ENCODE measurements at regions not wholly inside any gene's neighbourhood (a gene's known extent, or its start where the extent isn't known, plus 50 kb on each side); places are given as distances from the start of the nearest gene placed in this dataset.

DNA sequence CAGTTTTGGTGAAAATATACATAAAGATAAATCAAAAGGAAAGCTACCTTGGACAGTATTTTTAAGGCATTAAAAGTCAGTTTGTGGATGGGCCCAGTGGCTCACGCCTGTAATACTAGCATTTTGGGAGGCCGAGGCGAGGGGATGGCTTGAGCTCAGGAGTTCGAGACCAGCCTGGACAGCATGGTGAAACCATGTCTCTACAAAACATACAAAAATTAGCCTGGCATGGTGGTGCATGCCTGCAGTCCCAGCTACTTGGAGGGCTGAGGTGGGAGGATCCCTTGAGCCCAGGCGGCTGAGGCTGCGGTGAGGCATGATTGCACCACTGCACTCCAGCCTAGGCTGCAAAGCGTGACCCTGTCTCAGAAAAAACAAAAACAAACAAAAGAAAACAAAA lies 1253.8 kb downstream of the MRPL39 start:
- DNase-seq (ENCODE audit: low read depth), result no peak

GRCh38 chr21:24339406-24339805 lies 1267.9 kb downstream of the MRPL39 start:
- DNase-seq (ENCODE audit: low read depth), result no peak

DNA sequence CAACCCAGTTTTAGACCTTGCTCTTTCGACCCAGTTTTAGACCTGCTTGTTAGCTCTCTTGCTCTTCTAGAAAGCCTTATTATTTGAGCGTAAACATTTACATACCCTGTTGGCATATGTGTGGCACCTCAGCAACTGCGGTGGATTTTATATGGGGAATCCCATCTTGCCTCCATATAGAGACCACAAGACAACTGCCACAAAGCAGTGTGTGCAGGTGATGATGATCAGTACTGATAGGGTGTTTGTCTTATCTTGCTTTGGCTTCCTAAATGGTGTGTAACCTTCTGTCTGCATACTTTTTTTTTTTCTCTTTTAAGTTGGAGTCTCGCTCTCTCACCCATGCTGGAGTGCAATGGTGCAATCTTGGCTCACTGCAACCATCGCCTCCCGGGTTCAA lies 1270.8 kb downstream of the MRPL39 start:
- DNase-seq (ENCODE audit: low read depth), result no peak

- DNase-seq (ENCODE audit: low read depth), result no peak
Observed at GRCh38 chr21:24323536-24323935, 1283.7 kb downstream of the MRPL39 start.

DNA sequence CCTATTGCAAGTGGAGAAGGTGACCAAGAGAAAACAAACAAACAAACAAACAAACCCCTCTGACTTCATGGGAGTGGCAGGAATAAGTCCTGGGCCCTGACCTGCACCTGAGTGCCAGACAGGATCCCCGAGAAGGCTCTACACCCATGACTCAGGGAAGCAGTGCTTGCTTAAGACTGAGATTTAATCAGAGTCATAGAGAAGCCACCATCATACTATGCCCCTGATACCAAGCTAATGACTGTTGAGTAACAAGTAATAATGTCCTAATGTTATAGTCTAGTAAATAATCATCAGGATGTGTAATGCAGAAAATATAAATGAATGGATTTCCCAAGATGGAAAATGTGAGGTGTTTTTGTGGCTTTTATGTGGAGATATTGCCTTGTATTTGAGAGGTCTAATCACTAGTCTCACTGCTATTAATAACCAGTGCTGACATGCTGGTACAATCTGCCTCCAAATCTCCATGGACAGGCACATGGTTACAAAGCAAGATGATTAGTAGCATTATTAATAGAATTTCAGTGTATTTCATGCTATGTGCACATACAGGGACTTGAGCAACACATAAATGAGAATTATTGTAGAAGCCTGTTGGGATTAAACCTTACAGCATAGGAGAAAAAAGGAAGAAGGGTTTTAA lies 1290.9 kb downstream of the MRPL39 start:
- no peak for DNase-seq (ENCODE audit: low read depth)

DNA sequence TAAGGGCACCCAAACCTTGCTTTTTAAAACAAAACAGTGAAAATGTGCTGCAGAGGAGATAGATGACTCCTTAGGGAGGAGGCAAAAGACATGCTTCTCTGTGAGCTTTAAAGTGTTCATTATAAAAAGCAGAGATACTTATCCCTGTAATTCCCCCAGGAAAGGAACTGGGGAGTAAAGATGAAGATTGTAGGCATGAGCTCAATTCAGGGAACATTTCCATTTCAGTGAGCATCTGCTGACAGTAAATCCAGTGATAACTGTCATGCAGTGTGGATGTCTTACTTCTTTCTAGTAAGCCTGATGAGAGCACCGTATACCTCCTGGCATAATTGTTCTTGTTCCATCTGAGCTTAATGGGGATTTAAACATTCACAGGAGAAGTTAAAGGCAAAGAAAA lies 1296.5 kb downstream of the MRPL39 start:
- no peak for DNase-seq (ENCODE audit: low read depth)

DNA sequence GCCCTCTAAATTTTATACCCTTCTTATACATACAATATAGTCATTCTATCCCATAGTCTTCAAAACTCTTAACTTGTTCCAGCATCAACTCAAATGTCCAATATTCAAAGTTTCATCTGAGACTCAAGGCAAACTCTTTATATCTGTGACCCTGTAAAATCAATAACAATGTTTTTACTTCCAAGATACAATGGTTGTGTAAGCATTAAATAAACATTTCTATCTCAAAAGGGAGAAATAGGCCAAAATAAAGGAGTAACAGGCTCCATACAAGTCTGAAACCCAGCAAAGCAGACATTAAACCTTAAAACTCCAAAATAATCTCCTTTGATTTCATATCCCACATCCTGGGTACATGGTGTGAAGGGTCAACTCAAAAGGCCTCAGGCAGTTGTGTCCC lies 1299.1 kb downstream of the MRPL39 start:
- DNase-seq (ENCODE audit: low read depth), result no peak

DNA sequence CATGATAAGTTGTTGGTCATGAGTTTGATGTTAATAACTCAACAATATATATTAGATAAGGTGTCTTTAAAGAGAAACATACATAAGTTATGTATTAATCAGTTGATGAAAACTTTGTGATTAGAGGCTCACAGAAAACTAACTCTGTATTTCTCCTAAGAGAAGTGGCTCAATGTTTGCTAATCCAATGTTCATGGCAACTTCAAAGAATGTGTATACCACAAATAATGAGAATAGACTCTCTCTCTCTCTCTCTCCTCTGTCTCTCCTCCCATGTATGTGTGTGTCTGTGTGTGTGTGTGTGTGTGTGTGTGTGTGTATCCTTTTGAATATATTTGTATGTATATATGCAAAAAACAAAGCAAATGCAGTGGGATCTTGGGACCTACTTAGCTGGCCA lies 1304.9 kb downstream of the MRPL39 start:
- no peak for DNase-seq (ENCODE audit: low read depth)

GRCh38 chr21:24298040-24298439 lies 1309.2 kb downstream of the MRPL39 start:
- no peak for DNase-seq (ENCODE audit: low read depth)

GRCh38 chr21:24294171-24294570 lies 1313.1 kb downstream of the MRPL39 start:
- no peak for DNase-seq (ENCODE audit: low read depth)

DNA sequence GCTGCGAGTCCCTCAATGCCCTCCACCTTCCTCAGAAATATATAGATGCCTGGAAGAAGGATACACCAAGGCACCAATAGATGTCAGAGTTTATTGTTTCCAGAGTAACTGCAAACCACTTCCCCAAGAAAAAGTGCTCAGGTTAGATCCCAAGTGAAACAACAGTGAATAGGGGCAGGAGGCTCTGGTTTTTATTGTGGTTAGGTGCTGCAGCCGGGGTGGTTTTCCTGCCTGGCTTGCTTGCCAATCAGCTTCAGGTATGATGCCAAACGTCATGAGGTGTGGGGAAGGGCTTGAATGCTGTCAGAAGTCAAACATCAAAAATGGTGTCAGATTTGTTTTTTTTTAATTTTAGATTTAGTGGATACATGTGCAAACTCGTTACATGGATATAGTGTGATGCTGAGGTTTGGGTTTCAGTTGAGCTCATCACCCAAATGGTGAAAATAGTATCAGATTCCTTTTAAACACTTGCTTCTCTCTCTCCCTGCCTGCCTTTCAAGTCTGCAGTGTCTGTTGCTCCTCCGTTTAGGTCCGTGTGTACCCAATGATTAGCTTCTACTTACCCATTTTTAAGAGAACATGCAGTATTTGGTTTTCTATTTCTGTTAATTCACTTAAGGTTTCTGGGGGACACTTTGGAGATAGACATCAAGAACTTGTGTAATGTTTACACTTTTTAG lies 1317.0 kb downstream of the MRPL39 start:
- no peak for DNase-seq (ENCODE audit: low read depth)

GRCh38 chr21:24289539-24289938 lies 1317.7 kb downstream of the MRPL39 start:
- DNase-seq (ENCODE audit: low read depth), result no peak

DNA sequence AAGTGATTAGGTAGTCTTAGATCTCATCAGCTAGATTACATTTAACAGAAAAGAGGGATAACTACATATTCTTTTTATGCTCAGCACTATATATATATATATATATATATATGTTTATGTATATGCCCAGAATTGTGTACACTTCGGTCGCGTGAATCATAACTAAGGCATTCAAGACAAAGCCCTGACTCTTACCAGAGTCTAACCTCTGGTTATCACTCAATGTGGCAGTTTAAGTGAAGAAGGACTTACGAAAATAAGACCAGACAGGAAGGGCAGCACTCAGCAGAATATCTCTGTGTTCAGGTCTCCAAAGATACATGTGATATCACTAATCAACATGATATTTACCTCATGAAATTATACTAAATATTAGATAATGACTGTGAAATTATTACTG lies 1326.7 kb downstream of the MRPL39 start:
- no peak for DNase-seq (ENCODE audit: low read depth)

DNA sequence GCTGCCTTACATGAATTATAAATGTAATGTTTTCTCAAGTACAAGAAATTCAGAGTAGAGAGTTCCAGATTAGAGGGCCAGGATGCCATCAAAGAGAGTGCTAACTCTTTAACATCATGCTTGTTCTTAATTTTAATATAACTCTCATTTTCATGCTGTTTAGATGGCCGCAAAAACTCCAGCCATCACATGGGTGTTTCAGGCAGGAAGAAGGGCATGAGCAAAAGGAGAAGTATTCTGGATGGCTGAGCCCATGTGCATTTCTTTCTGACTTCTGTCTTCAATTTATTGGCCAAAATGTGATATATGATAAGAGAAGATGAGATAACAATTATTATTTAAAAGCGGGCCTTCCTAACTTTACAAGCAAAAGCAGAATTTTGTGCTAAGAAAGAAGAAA lies 1328.6 kb downstream of the MRPL39 start:
- no peak for DNase-seq (ENCODE audit: low read depth)

- no peak for DNase-seq (ENCODE audit: low read depth)
Observed at GRCh38 chr21:24276204-24276603, 1331.1 kb downstream of the MRPL39 start.

DNA sequence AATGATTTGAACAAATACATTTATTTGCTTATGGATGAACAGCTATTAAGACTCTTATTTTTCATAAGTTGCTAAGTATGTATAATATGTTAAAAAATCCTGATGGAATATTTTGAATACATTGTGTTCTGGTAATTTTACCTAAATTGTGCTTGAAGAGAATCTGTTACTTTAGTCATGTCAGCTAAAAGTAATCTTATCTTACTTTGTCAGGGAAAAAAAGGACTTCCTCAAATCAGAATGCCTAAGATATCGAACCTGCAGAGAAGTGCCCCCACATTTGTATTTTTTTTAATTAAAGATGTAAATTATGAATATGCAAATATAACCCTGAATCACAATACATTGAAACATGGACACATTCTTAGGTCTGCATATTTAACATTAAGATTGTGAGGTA lies 1331.7 kb downstream of the MRPL39 start:
- no peak for DNase-seq (ENCODE audit: low read depth)

DNA sequence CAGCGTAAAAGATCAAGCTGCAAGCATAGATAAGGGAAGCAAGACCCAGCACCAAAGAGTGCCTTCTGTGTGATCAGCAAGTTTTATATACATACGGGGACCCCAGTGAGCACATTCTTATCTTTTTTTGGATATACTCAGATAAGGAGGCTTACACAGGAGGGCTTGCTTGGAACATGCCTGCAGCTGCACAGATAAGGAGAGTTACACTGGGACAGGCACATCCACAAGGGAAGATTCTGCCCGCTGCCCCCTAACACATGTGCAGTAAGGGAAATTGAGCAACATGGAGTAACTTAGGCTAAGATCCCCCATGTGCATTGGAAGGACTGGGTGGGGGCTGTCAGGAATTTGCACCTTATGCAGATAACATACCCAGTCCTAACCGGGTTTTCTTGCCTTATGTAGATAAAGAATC lies 1334.8 kb downstream of the MRPL39 start:
- DNase-seq (ENCODE audit: low read depth), result no peak

- no peak for DNase-seq (ENCODE audit: low read depth)
Observed at GRCh38 chr21:24265987-24266386, 1341.3 kb downstream of the MRPL39 start.

GRCh38 chr21:24260751-24261150 lies 1346.5 kb downstream of the MRPL39 start:
- no peak for DNase-seq (ENCODE audit: low read depth)

GRCh38 chr21:24259241-24259640 lies 1348.0 kb downstream of the MRPL39 start:
- DNase-seq (ENCODE audit: low read depth), result no peak

DNA sequence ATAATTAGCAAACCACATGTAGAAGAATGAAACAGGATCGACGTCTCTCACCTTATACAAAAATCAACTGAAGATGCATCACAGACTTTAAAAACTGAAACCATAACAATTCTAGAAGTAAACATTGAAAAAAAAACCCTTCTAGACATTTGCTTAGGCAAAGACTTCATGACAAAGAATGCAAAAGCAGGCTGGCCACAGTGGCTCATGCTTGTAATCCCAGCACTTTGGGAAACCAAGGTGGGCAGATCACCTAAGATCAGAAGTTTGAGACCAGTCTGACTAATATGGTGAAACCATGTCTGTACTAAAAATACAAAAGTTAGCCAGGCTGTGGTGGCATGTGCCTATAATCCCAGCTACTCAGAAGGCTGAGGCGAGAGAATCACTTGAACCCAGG lies 1351.7 kb downstream of the MRPL39 start:
- DNase-seq (ENCODE audit: low read depth), result no peak

GRCh38 chr21:24225431-24225830 lies 1381.8 kb downstream of the MRPL39 start:
- DNase-seq (ENCODE audit: low read depth), result no peak

- no peak for DNase-seq (ENCODE audit: low read depth)
Observed at GRCh38 chr21:24224422-24224821, 1382.9 kb downstream of the MRPL39 start.

GRCh38 chr21:24223624-24224023 lies 1383.7 kb downstream of the MRPL39 start:
- no peak for DNase-seq (ENCODE audit: low read depth)

Measured in T-helper 22 cell (primary cell).